Retinal pigment epithelial cell (primary cell): ENCODE measurements at regions not wholly inside any gene's neighbourhood (a gene's known extent, or its start where the extent isn't known, plus 50 kb on each side); places are given as distances from the start of the nearest gene placed in this dataset.

Source experiments
- DNase-seq: peaks from one replicate; pipeline ENCODE4 v3.0.0-alpha.2; 2010; ENCODE audit warnings: low read depth
- H3K4me3 ChIP-seq: 2 replicates; pipeline ENCODE4 v1.5.1; 2011; ENCODE audit warnings: mild to moderate bottlenecking, low read length, control low read depth, moderate library complexity
- TF ChIP-seq, protein P1 (sequence below): conservative IDR thresholded peaks from 2 replicates; pipeline ENCODE4 v1.5.1; 2011; ENCODE audit warnings: low read depth, low read length, control low read depth, inconsistent platforms

GRCh38 chr2:228630786-228631185, 449.3 kb upstream of the SPHKAP start:
- TF ChIP-seq, protein P1, sequence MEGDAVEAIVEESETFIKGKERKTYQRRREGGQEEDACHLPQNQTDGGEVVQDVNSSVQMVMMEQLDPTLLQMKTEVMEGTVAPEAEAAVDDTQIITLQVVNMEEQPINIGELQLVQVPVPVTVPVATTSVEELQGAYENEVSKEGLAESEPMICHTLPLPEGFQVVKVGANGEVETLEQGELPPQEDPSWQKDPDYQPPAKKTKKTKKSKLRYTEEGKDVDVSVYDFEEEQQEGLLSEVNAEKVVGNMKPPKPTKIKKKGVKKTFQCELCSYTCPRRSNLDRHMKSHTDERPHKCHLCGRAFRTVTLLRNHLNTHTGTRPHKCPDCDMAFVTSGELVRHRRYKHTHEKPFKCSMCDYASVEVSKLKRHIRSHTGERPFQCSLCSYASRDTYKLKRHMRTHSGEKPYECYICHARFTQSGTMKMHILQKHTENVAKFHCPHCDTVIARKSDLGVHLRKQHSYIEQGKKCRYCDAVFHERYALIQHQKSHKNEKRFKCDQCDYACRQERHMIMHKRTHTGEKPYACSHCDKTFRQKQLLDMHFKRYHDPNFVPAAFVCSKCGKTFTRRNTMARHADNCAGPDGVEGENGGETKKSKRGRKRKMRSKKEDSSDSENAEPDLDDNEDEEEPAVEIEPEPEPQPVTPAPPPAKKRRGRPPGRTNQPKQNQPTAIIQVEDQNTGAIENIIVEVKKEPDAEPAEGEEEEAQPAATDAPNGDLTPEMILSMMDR = no peak
- no peak for DNase-seq
- no peak overlapping the region for H3K4me3 ChIP-seq

DNA sequence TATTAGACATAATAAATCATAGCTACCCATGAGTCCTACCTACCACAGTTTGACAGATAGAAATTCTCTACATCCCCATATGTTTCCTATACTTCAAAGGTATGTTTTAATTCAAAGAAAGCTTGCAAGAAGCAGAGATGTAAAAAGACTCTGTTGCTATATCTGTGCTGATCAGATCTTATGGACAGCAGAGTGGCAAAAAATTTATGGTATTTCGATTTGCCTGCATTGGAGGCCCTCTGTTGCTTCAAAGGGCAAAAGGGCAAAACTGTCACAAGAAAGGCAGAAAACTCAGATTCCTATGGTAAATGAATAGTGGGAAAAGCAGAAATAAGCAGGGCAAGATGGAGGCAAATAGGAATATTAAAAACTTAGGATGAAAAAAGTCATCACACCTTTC, 447.8 kb upstream of the SPHKAP start:
- DNase-seq = no peak
- H3K4me3 ChIP-seq = no peak overlapping the region
- TF ChIP-seq, protein P1 = no peak

GRCh38 chr2:228628682-228629081, 447.2 kb upstream of the SPHKAP start:
- no peak overlapping the region for H3K4me3 ChIP-seq
- DNase-seq = no peak
- TF ChIP-seq, protein P1 = no peak

DNA sequence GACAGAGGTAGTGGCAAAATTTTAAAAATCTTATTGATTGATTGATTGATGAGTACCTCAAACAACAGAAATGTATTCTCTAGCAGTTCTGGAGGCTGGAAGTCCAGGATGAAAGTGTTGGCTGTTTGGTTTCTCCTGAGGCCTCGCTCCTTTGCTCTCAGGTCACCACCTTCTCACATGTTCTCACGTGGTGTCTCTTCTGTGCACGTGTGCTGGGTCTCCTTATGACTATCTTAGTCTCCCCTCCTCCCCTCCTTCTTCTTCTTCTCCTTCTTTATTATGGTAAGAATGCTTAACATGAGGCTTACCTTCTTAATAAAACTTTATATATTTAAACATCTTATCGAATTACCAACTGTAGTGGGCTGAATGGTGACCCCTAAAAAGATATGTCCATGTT, 446.0 kb upstream of the SPHKAP start:
- H3K4me3 ChIP-seq = no peak overlapping the region
- TF ChIP-seq, protein P1 = no peak
- DNase-seq = no peak

DNA sequence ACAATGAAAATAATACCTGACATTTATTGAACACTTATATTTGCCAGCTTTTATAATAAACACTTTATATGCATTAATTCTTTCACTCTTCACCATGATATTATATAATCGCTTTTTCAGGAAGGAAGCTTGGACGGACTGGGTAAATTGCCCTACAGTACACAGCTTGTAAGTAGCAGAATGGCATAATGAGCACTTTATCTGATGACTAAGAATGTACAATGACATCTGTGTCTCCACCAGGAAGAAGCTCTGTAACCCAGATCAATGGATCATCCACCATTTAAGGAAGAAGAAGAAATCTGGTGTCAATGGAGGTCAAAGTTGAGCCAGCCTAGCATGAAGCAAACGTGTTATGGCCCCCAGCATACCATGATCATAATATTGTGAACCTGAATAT, 444.0 kb upstream of the SPHKAP start:
- TF ChIP-seq, protein P1 = no peak
- H3K4me3 ChIP-seq = no peak overlapping the region
- no peak for DNase-seq

DNA sequence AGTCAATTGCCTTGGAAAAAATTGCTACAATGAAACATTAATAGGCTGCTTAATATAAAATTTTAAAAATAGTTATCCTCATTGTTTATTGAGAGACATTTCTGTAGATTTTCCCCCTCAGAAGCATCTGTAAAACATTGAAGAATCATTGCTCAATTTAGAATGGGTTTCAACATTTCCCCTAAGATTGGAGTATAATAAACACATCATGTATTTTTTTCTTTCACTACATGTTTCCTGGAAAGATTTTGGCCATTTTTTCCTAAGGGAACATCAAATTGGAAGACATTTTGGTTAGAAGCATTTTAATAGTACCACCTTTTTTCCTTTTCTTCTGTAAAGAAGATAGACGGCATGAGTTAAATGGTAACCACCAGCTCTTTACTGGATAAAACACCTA, 443.2 kb upstream of the SPHKAP start:
- TF ChIP-seq, protein P1 = no peak
- DNase-seq = no peak
- H3K4me3 ChIP-seq = no peak overlapping the region

GRCh38 chr2:228615496-228615895, 434.0 kb upstream of the SPHKAP start:
- no peak for DNase-seq
- H3K4me3 ChIP-seq = no peak overlapping the region
- TF ChIP-seq, protein P1 = no peak
